ENCODE measurements at regions not wholly inside any gene's neighbourhood (a gene's known extent, or its start where the extent isn't known, plus 50 kb on each side); places are given as distances from the start of the nearest gene placed in this dataset.

DNA sequence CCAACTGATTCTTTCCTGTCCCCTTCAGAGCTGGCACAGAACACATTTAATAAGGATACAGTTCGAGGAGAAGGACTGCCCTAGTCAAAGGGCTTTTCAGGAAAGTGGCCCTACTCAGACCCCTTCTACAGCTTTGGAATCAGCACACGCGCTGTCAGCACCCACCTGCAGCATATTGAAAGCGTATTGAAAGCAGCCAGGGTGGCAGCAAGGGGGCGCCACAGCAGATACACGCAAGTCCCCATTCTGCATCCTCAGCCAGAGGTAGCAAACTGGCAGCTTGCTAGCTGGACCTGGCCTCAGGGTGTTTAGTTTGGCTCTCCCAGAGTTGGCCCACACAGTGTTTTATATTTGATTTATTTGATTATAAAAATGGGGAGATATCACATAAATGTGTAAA is 101.0 kb upstream of the NT5C1B start:
- H3K4me3 ChIP-seq (ENCODE audit: low read depth, low read length), result no peak overlapping the region
- TF ChIP-seq, protein P1, sequence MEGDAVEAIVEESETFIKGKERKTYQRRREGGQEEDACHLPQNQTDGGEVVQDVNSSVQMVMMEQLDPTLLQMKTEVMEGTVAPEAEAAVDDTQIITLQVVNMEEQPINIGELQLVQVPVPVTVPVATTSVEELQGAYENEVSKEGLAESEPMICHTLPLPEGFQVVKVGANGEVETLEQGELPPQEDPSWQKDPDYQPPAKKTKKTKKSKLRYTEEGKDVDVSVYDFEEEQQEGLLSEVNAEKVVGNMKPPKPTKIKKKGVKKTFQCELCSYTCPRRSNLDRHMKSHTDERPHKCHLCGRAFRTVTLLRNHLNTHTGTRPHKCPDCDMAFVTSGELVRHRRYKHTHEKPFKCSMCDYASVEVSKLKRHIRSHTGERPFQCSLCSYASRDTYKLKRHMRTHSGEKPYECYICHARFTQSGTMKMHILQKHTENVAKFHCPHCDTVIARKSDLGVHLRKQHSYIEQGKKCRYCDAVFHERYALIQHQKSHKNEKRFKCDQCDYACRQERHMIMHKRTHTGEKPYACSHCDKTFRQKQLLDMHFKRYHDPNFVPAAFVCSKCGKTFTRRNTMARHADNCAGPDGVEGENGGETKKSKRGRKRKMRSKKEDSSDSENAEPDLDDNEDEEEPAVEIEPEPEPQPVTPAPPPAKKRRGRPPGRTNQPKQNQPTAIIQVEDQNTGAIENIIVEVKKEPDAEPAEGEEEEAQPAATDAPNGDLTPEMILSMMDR (IDR thresholded peaks at IDR 0.05; ENCODE audit: low read depth, low read length), result no peak

DNA sequence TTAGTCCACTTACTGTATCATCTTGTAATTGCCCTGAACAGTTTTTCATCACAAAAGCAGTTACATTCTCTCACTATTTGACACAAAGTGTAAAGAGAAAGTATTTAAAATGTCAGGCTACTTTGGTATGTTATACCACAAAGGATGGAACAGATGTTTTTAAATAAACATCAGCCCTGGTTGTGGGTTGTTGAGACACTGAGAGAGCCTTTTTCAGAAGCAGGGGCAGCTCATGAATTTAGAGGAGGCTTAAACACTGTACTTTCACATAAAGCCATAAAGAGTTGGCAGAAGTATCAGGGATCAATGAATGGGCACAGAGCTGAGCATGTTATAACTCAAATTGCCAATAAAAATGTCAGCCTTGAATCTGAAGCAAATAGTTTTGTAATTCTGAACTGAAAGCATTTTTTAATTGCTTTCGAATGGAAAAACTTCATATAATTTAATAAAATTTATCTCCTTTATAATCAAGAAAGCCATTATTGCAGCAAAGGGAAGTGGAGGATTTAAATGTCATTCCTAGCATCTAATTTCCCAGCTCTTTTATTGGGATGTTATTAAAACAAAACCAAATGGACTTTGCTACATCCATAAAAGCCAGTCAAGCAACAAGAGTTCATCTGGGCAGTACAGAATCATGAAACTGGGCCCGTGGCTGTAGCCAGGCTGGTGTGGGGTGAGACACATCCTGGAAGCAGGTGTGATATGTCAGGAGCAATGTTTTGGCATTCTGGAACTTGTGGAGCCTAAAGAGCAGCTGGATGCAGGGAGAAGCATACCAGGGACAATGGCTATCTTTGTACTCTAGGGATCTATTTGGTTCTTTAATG is 95.1 kb upstream of the NT5C1B start:
- TF ChIP-seq, protein P1 (IDR thresholded peaks at IDR 0.05; ENCODE audit: low read depth, low read length), result no peak
- no peak overlapping the region for H3K4me3 ChIP-seq (ENCODE audit: low read depth, low read length)

DNA sequence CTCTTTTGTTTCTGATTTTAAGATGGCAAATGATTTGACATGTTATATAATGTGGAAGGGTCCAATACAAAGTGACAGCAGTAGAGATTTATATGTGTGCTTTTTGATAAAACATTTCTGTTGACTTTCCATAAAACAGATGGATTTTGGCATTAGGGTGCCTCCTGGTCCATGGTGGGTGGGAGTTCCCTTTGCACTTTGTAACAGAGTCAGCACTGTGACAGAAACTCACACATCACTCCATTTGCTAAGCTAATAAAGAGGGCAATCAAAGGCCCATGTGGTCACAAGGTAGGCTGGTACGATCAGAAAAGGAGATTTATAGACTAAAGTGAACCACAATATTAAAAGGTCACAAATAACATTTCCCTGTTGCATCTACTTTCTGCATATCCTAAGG is 93.3 kb upstream of the NT5C1B start:
- no peak overlapping the region for H3K4me3 ChIP-seq (ENCODE audit: low read depth, low read length)
- TF ChIP-seq, protein P1 (IDR thresholded peaks at IDR 0.05; ENCODE audit: low read depth, low read length), result no peak

DNA sequence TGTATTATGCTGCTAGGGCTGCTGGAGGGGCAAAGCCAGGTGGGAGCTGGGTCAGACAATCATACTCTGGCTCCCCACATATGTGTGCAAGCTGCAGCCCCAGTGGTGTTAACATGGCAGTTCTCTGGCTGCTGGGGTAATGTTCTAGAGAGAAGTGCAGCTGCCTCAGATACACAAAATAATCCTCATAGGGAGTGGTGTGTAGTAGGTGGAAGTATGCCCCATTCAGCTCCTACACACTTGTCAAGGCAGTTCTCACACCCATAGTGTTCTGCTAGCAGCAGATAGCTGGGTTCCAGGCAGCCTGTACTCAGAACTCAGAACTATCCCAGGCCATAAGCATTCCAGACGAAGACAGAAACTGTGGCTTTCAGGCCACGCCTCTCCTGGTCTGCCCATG is 87.9 kb upstream of the NT5C1B start:
- TF ChIP-seq, protein P1 (IDR thresholded peaks at IDR 0.05; ENCODE audit: low read depth, low read length), result no peak
- H3K4me3 ChIP-seq (ENCODE audit: low read depth, low read length), result no peak overlapping the region

DNA sequence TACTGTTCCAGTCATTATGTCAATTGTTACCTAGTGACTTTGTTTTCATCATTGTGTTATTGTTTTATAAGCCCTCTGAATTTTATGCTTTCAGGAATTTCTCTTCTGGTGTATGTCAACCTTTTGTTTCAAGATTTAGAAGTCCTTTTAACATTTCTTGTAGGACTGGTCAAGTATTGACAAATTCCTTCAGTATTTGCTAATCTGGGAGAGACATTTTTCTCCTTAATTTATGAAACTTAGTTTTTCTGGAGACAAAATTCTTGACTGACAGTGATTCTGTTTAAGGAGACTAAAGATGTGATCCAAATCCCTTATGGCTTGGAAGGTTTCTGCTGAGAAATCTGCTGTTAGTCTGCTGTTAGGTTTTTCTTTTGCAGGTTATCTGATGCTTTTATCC is 84.9 kb upstream of the NT5C1B start:
- no peak overlapping the region for H3K4me3 ChIP-seq (ENCODE audit: low read depth, low read length)
- TF ChIP-seq, protein P1 (IDR thresholded peaks at IDR 0.05; ENCODE audit: low read depth, low read length), result no peak

DNA sequence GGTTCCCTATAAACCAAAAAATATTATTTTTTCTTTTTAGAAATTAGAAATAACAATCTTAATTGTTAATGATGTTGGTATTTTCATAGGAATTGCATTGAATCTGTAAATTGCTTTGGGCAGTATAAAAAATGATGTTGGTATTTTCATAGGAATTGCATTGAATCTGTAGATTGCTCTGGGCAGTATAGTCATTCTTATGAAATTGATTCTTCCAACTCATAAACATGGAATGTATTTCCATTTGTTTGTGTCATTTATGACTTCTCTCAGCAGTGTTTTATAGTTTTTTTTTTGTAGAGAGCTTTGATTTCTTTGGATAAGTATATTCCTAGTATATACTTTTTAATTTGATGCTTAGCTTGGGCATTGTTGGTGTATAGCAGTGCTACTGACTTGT is 82.0 kb upstream of the NT5C1B start:
- TF ChIP-seq, protein P1 (IDR thresholded peaks at IDR 0.05; ENCODE audit: low read depth, low read length), result no peak
- H3K4me3 ChIP-seq (ENCODE audit: low read depth, low read length), result no peak overlapping the region

DNA sequence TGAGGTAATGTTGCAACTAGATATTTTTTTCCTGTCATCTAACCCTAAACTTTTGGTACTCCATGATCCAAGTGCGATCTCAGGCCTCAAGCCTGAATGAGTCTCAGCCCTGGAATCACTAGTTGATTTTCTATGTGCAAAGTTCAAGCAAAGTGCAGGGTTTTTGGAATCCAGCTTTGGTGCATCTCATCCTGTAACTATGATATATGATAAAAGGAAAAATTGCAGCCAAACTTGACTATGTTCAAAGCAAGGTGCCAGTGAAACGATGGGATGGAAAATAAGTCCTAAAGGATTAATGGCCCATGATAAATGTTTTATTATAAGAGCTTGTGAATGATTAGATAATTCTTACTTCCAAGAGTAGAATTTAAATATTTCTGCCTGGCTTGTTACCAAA is 78.9 kb upstream of the NT5C1B start:
- TF ChIP-seq, protein P1 (IDR thresholded peaks at IDR 0.05; ENCODE audit: low read depth, low read length), result no peak
- H3K4me3 ChIP-seq (ENCODE audit: low read depth, low read length), result no peak overlapping the region
